Mesodermal cell (in vitro differentiated cells): ENCODE measurements at regions not wholly inside any gene's neighbourhood (a gene's known extent, or its start where the extent isn't known, plus 50 kb on each side); places are given as distances from the start of the nearest gene placed in this dataset.

Source experiments
- H3K27ac ChIP-seq: 2 replicates; pipeline ENCODE4 v1.7.0; 2013; ENCODE audit warnings: mild to moderate bottlenecking, low read depth, low read length, moderate library complexity; ENCODE audit not compliant: severe bottlenecking
- H3K36me3 ChIP-seq: 2 replicates; pipeline ENCODE4 v1.7.1; 2013; ENCODE audit warnings: mild to moderate bottlenecking, low read length, moderate library complexity; ENCODE audit not compliant: control insufficient read depth, insufficient read depth
- H3K4me1 ChIP-seq: one replicate; pipeline ENCODE4 v1.7.1; 2013; ENCODE audit warnings: mild to moderate bottlenecking, low read length; ENCODE audit not compliant: insufficient read depth, control insufficient read depth, poor library complexity, severe bottlenecking
- H3K4me3 ChIP-seq: 2 replicates; pipeline ENCODE4 v1.7.0; 2013; ENCODE audit warnings: low read length, control low read depth, mild to moderate bottlenecking; ENCODE audit not compliant: insufficient read depth, poor library complexity, severe bottlenecking; ENCODE audit errors: extremely low read depth
- H3K9me3 ChIP-seq: 2 replicates; pipeline ENCODE4 v1.7.1; 2013; ENCODE audit warnings: mild to moderate bottlenecking, low read length, moderate library complexity; ENCODE audit not compliant: control insufficient read depth
- WGBS, 2 experiments: methylation state at CpG; one replicate each; pipeline ENCODE4 v1.1.5; 2013; ENCODE audit warnings: missing lambda C conversion rate in 2 of 2; ENCODE audit not compliant: insufficient coverage in 2 of 2; 5-methylcytosine and 5-hydroxymethylcytosine counted together

DNA sequence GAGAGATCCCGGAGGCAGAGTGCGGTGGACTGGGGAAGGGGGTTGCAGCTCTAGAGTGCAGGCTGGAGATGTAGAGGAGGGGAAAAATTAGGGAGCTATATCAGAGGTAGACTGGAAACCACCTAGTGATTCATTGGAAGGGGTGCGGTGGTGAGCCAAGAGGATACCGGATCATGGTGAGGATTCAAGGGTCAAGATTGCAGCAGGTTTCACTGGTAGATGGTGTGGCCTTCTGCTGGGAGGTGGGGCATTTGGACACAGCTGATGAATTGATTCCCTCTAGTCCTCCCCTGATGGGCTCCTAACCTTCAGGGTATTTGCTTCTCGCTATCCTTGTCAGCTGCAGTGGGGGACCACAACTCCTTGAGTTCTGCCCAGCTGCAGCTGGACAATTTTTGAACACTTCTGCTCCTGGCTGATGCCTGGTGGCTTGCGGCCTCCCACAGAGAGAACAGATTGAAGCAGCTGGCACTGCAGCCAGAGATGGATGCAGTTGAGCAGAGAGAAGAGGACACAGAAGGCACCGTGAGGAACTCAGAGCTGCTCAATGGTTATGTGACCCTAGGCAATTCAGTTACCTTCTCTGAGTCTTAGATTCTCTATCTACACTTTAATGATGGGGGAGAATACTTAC, 134.4 kb upstream of the ABCA1 start:
- Histone ChIP-seq H3K27ac (no peak overlapping the region), H3K4me1 (peaks cover 20% of the 10 kb centered on the region), H3K9me3 (no peaks in the 10 kb centered on the region), H3K4me3 (no peak overlapping the region), H3K36me3 (no peaks in the 10 kb centered on the region)
- 95 to 99% methylated on average over 6 to 7 of the region's 7 CpGs for WGBS, 2 experiments

DNA sequence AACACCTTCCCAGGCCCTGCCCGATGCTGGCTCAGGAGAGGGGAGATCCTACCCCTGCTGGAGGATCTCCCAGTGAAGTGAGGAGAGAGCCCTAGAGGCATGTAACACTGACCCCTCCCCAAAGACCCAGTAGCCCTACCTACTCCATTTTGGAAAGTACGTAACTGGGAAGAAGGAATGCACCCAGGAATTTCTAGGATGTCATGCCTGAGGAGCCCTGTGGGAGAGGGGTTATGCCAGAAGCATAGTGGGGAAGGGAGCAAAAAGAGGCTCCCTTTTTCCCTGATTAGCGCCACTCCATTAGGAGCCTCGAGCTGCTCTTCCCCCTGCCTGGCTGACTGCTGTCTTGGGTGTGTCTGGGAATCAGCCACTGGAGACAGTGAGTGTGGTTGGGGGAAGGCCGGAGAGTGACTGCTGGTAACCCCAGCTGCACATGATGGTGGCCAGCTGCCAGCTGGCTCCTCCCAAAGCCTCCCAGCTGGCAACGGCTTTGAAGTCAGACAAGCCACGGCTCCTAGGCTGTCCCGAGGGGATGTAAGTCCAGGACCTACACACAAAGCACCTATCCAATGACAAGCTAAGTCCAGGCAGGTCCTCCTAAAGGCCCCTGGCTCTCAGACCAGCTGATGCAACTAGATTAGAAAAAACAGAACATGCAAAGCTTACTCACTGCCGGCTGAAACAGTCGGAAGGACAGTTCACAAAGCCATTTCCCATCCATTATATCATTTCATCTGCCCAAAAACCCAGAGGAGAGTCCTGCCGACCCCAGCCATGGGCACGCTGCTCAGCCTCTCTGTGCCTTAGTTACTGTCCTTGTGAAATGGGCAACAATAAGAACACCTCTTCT, 136.5 kb upstream of the ABCA1 start:
- Histone ChIP-seq H3K36me3 (no peaks in the 10 kb centered on the region), H3K4me1 (peaks cover 20% of the 10 kb centered on the region), H3K27ac (peak overlapping the region; percentile 83), H3K9me3 (no peaks in the 10 kb centered on the region), H3K4me3 (no peak overlapping the region)
- WGBS, 2 experiments, result 58 to 86% methylated on average over 4 to 6 of the region's 12 CpGs

DNA sequence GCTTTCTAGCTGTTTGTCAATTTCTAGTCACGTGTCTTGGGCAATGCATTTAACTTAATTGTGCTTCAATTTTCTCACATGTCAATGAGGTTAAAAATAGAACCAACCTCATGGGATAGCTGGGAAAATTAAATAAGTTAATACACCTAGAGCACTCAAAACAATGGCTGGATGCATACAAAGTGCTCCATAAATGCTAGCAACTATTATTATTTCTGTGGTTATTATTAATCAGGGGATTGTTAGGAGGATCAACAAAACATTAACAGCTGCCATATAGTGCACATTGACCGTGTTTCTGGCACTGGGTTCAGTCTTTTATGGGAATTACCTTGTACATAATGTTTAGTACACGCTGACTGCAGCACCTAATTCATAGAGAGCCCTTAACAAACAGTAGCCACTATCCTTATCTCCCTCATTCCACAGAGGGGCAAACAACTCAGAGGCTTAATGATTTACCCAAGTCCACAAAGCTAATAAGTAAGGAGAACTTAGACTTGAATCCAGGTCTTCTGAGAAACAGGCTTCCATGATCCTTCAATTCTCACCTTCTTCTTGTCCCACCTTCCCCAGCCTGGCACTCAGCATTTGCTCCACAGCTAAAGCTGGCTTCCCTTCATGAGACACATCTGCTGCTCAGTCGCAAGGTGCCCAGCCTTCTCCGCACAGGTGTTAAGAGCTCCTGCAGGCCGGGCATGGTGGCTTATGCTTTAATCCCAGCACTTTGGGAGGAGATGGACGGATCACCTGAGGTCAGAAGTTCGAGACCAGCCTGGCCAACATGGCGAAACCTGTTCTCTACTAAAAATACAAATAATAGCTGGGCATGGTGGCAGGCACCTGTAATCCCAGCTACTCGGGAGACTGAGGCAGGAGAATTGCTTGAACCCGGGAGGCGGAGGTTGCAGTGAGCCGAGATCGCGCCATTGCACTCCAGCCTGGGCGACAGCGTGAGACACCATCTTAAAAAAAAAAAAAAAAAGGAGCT, 137.4 kb upstream of the ABCA1 start:
- H3K4me1 ChIP-seq, result peaks cover 26% of the 10 kb centered on the region
- peak overlapping the region; percentile 83 for H3K27ac ChIP-seq
- WGBS, 2 experiments, result 88 to 93% methylated on average over 5 to 9 of the region's 17 CpGs
- H3K4me3 ChIP-seq, result no peak overlapping the region
- no peaks in the 10 kb centered on the region for H3K36me3 ChIP-seq
- H3K9me3 ChIP-seq, result no peaks in the 10 kb centered on the region

GRCh38 chr9:105066275-105066865, 138.4 kb upstream of the ABCA1 start:
- Histone ChIP-seq H3K4me1 (peaks cover 33% of the 10 kb centered on the region), H3K36me3 (no peaks in the 10 kb centered on the region), H3K4me3 (no peak overlapping the region), H3K27ac (no peak overlapping the region), H3K9me3 (no peaks in the 10 kb centered on the region)
- 87 to 88% methylated on average over 3 to 5 of the region's 5 CpGs for WGBS, 2 experiments

GRCh38 chr9:105067895-105068580, 140.1 kb upstream of the ABCA1 start:
- Histone ChIP-seq H3K36me3 (no peaks in the 10 kb centered on the region), H3K27ac (no peak overlapping the region), H3K9me3 (no peaks in the 10 kb centered on the region), H3K4me3 (no peak overlapping the region), H3K4me1 (peaks cover 39% of the 10 kb centered on the region)
- no CpG with 5 or more reads among the region's 3 CpGs for WGBS, 2 experiments

DNA sequence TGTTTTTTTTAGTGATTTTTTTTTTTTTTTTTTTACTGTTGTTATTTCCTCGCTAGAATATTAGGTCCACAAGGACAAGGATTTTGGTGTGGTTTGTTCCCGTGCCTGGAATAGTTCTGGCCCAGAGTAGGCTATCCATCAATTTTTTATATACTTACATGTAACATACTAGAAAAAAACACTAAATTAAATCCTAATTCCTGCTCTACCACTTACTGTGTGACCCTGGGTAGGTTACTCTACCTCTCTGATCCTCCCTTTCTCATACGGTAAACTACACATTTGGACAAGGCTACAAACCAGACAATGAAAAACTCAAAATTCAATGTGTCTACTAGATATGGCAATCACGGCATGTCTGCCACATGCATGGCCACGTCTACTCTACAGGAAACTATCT, 141.3 kb upstream of the ABCA1 start:
- no peaks in the 10 kb centered on the region for H3K9me3 ChIP-seq
- H3K27ac ChIP-seq, result no peak overlapping the region
- H3K4me1 ChIP-seq, result peaks cover 32% of the 10 kb centered on the region
- no peak overlapping the region for H3K4me3 ChIP-seq
- no peaks in the 10 kb centered on the region for H3K36me3 ChIP-seq
- 89 to 96% methylated on average over 3 to 4 of the region's 5 CpGs for WGBS, 2 experiments

DNA sequence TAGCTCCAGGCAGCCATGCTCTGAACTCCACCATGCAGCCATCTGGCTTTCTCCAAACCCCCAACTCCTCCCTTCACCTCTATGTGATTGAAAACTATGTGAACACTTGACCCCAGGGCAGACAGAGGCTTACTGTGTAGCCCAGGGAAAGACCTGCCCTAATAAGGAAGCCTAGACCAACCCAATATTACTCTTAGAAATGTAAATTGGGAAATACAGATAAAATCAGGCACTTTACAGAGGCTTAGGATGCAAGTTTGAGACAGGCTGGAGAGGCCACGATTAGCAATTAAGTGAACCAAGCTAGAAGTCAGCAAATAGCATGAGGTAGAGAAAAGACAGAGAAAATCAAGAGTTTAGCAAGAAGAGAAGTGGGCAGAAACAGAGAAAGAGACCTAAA, 141.7 kb upstream of the ABCA1 start:
- no peak overlapping the region for H3K27ac ChIP-seq
- no peak overlapping the region for H3K4me3 ChIP-seq
- no peaks in the 10 kb centered on the region for H3K9me3 ChIP-seq
- peaks cover 28% of the 10 kb centered on the region for H3K4me1 ChIP-seq
- H3K36me3 ChIP-seq, result no peaks in the 10 kb centered on the region
- WGBS, 2 experiments, result 78 to 82% methylated on average over 1 of the region's 1 CpG

GRCh38 chr9:105070176-105070575, 142.2 kb upstream of the ABCA1 start:
- H3K36me3 ChIP-seq, result no peaks in the 10 kb centered on the region
- peaks cover 23% of the 10 kb centered on the region for H3K4me1 ChIP-seq
- no peaks in the 10 kb centered on the region for H3K9me3 ChIP-seq
- 93 to 100% methylated on average over 1 to 3 of the region's 4 CpGs for WGBS, 2 experiments
- no peak overlapping the region for H3K4me3 ChIP-seq
- peak overlapping the region; percentile 82 for H3K27ac ChIP-seq

DNA sequence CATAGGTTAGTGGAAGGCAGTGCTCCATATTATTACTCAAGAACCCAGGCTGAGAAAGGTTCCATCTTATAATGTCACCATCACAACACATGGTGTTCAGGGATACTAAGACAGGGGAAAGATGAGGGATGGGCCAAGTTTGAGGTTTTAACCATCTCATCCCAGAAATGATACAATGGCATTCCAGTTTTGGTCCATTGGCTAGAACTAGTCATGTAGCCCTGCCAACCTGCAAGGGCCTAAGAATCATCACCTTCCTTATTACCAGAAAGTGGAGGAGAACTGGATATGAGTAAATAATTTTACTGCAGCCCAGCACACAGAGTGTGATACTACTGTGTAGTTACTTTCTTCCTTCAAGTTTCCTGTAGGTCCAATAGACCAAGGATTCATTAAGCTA, 144.5 kb upstream of the ABCA1 start:
- H3K4me1 ChIP-seq, result peaks cover 19% of the 10 kb centered on the region
- H3K36me3 ChIP-seq, result no peaks in the 10 kb centered on the region
- no peak overlapping the region for H3K27ac ChIP-seq
- no peaks in the 10 kb centered on the region for H3K9me3 ChIP-seq
- H3K4me3 ChIP-seq, result no peak overlapping the region

DNA sequence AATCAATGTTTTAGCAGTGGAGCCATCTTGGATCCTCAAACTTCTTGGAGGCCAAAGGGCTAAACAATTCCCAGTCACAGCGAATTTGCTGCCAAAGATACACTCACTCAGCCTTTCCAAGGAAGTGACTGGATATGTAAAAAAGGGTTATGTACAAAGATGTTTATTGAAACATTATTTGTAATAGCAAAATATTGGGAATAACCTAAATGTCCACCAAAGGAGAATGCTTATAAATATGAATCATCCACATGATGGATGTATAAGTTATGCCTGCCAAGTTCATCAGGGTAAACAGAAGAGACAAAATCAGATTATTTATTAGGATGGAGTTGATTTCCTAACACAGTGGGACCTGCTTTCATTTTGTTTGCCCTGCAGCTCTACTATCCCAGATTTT, 145.2 kb upstream of the ABCA1 start:
- Histone ChIP-seq H3K4me3 (no peak overlapping the region), H3K27ac (no peak overlapping the region), H3K36me3 (no peaks in the 10 kb centered on the region), H3K9me3 (no peaks in the 10 kb centered on the region), H3K4me1 (peaks cover 19% of the 10 kb centered on the region)
- WGBS, 2 experiments, result 100% methylated on average over 1 of the region's 1 CpG; no CpG with 5 or more reads in 1 of the 2 experiments
